Panc1 (cell line): ENCODE measurements at regions not wholly inside any gene's neighbourhood (a gene's known extent, or its start where the extent isn't known, plus 50 kb on each side); places are given as distances from the start of the nearest gene placed in this dataset.
"Not testable (repeated sequence)": the region's sequence is repeated elsewhere in the genome, so short reads cannot be mapped to it uniquely, and the experiment has no call there.

Experiments
- CTCF ChIP-seq: fragments of 450-650 bp; IDR thresholded peaks from 2 replicates; pipeline ENCODE4 v1.5.1; 2017; ENCODE audit warnings: mild to moderate bottlenecking
- POLR2AphosphoS5 ChIP-seq: IDR thresholded peaks from 2 replicates; pipeline ENCODE4 v1.6.1; 2012; ENCODE audit warnings: mild to moderate bottlenecking, low read depth, low read length, moderate library complexity

DNA sequence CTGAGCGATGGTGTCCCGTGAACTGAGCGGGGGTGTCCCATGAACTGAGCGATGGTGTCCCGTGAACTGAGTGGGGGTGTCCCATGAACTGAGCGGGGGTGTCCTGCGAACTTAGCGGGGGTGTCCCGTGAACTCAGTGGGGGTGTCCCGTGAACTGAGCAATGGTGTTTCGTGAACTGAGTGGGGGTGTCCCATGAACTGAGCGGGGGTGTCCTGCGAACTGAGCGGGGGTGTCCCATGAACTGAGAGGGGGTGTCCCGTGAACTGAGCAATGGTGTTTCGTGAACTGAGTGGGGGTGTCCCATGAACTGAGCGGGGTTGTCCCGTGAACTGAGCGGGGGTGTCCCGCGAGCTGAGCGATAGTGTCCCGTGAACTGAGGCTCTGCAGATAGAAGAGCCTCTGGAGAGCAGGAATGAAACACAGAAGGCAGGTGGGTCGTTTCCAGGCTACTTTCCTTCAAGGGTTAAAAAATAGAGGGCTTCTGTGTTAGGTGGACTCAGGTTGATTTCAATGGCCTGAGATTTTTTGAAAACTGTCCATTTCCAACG, 176.1 kb downstream of the RTP5 start:
- not testable (repeated sequence) for TF ChIP-seq CTCF, POLR2AphosphoS5
